GOT3 (cell line): ENCODE measurements at regions not wholly inside any gene's neighbourhood (a gene's known extent, or its start where the extent isn't known, plus 50 kb on each side); places are given as distances from the start of the nearest gene placed in this dataset.

ENCODE experiments used
- DNase-seq: peaks from one replicate; lab custom pipeline; 2025; ENCODE audit warnings: mixed read lengths; lab: John Stamatoyannopoulos, UW

GRCh38 chr5:173741729-173742431, 125.4 kb upstream of the BOD1 start:
- no peak for DNase-seq

GRCh38 chr5:173742432-173742816, 126.0 kb upstream of the BOD1 start:
- DNase-seq = no peak

GRCh38 chr5:173743641-173744343, 127.3 kb upstream of the BOD1 start:
- no peak for DNase-seq

GRCh38 chr5:173744551-173744950, 128.1 kb upstream of the BOD1 start:
- no peak for DNase-seq

DNA sequence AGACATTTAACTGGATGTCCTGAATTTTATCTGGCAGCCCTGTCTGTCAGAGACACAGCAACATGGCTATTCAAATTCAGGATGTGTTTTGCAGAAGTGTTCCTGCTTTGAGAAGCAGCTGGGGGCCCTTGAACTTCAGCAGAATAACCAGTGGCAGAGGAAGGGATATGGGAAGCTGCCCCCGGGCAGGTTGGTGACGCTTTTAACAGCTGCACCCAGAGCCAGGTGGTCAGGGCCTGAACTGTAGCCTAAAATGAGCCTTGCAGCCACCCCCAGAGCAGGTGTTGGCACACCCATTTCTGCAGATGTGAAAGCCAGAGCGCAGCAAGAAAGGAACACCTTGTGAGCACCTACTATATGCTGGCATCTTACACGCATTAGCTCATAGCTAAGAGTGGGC, 128.7 kb upstream of the BOD1 start:
- DNase-seq = no peak

DNA sequence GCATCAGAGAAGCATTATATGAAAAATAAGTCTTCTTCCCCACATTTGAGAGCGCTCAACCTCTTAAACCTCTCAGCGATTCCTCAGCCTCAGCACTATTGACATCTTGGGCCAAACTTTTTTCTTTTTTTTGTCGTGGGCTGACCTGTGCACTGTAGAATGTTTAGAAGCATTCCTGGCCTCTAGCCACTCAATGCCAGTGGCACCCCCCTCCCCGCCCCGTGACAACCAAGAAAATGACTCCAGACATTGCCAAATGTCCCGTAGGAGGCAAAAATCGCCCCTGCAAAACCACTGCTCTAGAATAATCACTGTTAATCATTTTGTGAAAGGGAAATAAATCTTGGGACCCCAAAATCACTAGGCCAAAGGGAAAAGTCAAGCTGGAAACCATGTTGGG, 129.1 kb upstream of the BOD1 start:
- no peak for DNase-seq

DNA sequence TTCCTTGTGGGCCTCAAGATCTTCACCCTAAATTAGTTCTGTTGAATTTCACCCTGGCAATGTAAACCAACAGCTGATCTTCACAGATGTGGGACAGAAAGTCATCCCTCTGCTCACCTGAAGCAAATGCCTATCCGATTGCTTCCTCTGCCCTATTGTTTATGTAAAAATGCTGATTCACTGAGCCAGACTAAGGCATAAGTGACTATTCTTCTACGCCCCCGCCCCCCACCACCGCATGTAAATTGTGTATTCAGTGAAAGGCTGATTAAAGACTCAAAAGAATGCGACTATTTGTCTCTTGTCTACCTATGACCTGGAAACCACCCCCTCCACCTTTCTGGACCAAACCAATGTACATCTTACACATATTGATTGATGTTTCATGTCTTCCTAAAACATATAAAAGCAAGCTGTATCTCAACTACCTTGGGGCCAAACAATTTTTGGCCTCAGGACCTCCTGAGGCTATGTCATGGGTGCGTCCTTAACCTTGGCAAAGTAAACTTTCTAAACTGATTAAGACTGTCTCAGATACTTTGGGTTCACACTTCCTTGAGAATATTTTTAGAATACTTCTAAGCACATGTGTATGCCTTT, 129.7 kb upstream of the BOD1 start:
- no peak for DNase-seq

DNA sequence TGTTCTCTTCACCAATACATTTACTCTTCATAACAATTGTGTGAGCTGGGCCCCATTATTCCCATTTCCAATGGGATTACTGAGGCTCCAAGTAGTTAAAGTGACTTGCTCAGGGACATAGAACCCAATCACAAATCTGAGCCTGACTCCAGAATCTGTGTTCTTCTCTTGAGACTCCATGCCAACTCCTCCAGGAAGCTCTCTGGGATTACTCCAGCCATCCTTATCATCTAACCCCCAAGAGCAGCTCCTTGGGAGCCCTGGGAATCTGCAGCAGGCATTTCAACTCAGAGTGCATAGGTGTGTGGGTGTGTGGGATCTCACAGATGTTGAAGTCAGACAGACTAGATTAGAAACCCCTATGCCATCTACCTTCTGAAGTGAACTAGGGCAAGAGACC, 131.4 kb upstream of the BOD1 start:
- DNase-seq = no peak

- no peak for DNase-seq
Measured at GRCh38 chr5:173750538-173751265, 134.3 kb upstream of the BOD1 start.

- DNase-seq = no peak
Measured at GRCh38 chr5:173751266-173751600, 134.8 kb upstream of the BOD1 start.

- DNase-seq = no peak
Measured at GRCh38 chr5:173752653-173753052, 135.5 kb upstream of the CPEB4 start.

DNA sequence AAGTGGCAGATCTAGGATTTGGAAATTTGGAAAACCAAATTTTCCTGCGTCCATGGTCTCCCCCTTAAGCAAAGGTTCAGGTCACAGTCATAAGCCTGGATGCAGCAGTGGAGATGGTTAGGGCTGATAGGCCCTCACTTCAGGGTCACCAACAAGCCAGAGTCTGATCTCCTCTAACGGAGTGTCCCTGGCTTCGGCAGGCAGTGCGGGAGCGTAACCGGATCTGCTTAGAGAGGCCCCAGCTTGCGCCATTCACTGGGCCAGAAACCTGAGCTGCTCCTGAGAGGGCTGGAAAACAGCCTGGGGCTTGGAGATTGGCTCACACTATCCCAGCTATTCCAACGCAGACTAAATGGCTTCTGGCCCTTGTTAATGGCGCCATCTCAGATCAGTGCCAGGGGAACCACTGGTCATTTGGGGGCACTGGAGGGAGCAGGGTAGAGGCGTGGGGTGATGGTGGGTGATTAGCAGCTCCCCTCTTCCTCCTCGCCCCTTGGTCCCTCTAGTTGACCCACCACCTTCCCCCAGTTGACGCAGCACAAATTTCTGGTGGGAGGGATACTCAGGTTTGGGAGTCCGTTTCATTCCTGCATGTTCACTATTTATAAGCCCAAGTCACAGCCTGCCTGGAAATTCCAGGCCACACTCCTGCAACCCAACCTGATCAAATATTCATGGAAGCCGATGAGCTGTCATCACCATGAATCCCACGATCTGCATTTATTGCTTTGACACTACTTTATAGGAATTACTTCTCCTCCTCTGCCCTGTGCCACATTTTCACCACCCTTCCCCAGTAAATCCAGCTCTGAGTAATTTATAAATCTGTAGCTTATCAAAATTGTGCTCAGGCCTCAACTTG, 134.6 kb upstream of the CPEB4 start:
- no peak for DNase-seq

GRCh38 chr5:173755319-173755718, 132.8 kb upstream of the CPEB4 start:
- DNase-seq = no peak

DNA sequence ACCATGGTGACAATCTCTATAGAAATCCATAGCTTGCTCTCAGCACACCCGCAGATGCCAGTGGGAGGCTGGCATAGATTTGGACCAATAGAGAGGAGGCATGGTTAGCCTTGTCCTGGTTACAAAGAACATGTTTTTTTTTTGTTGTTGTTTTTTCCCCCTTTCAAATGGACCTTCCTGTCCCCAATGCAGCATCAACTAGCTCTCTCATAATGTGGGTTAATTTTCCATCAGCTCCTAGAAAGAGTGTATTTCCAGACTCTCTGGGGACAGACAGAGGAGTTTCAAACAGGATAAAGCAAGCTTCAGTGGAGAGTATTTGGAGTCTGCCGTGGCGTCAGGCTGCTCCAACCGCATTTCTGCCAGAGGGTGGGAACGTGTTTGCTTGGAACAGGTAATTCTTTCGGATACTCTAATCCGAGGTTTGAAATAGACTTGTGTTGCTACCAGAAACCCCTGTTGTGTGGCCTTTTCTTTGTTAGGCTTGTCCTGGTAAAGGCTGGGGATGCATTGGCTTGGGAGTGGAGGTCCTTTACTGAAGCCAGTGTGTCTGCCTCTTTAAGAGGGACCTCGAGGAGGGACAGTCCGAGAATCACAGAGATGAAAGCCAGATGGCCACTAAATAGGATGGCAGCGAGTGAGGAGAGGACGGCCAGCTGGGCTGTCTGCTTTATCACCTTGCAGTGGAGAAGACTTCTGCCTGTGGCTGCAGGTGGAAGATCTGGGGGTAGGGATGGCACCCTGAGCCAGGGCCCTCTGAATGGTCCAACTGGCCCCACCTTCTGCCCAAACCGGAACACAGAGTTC, 130.5 kb upstream of the CPEB4 start:
- DNase-seq = no peak

GRCh38 chr5:173758676-173759075, 129.5 kb upstream of the CPEB4 start:
- DNase-seq = no peak

DNA sequence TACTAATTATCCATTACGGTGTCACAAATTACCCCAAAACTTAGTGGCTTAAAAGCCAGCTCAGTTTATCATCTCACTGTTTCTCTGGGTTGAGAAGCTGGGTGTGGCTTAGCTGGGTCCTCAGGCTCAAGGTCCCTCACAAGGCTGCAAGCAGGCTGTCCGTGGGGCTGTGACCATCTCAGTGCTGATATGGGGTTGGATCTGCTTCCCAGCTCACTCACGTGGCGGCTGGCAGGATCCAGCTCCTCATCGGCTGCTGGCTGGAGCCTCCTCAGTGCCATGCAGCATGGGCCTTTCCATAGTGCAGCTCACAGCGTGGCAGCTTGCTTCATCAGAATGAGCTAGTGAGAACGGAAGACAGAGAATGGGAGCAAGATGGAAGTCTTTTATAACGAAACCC, 128.5 kb upstream of the CPEB4 start:
- no peak for DNase-seq

- DNase-seq = no peak
Measured at GRCh38 chr5:173760461-173761177, 127.5 kb upstream of the CPEB4 start.

DNA sequence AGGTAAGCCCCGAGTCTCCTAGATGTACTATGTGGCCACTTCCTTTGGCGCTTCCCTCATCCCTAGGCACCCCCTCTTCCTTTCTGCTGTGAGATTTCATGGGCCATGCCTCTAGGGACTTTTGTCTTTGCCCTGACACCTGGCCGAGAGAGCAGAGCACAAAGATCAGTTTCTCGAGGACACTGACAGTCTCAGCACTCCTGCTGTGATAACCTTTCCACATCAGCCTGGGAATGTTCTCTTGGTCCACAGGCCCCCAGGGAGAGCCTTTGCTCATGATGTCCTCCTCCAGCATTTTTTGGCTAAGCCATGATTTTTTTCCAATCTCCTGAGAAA, 127.0 kb upstream of the CPEB4 start:
- DNase-seq = no peak

GRCh38 chr5:173762045-173762444, 126.1 kb upstream of the CPEB4 start:
- DNase-seq = no peak

- DNase-seq = no peak
Measured at GRCh38 chr5:173762930-173763329, 125.2 kb upstream of the CPEB4 start.

GRCh38 chr5:173763410-173763809, 124.7 kb upstream of the CPEB4 start:
- DNase-seq = no peak
